NCI-H2081 treated with DMSO at 0.1 percent for 48 hours (cell line): ENCODE measurements at regions not wholly inside any gene's neighbourhood (a gene's known extent, or its start where the extent isn't known, plus 50 kb on each side); places are given as distances from the start of the nearest gene placed in this dataset.
A peak's percentile ranks its signal among the peaks of the same experiment; 100 is the strongest.

Experiments
- DNase-seq: peaks from one replicate; lab custom pipeline; 2025; lab: John Stamatoyannopoulos, UW

- no peak for DNase-seq
These were observed 294.4 kb upstream of the SLCO3A1 start for GRCh38 chr15:91559066-91559465.

DNA sequence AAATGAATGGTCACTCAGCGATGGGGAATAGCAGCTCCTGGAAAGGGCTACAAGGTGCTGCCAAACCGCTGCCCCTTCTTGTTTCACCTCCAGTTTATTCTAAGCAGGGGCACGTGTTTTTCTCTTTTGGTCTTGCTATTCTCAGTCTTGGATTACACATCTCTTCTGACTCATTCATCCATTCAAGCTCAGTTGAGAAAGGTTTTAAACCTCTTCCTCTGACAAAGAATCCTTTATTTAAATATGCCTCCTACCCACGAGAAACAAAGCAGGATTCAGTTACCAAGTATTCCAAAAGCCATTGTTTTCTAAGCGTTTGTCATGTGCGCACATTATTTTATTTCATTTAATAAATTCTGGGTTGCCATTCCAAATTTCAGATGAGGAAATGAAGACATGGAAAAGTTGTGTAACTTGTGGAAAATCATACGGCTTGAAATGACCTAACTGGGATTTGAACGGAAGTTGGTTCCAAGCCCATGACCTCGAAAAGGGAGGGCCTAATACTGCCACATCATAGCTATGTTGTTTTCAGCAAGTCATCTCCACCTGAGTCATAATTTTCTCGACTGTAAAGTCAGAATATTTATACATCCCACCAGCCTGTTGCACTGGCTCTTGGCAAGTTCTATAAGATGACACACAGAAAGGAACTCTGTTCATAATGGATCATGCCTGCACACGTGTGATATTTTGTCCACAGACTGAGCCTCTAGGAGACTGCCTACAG lies 292.0 kb upstream of the SLCO3A1 start:
- no peak for DNase-seq

DNA sequence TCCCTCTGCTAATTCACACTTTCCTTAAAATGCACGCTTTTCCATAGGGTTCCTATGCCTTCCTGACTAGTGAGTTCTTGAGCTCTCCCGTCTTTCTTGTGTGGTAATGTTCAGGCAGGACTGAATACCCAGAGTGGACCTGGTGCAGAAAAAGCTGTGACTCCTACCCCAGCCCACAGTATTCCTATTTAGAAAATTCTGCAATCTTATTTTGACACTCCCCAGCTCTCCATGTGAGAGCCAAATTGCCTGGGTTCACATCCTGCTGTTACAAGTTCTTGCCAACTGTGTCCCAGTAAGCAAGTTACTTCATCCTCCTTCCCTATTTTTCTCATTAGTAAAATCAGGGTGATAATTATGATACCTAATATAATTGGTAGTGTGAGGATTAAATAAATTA lies 290.8 kb upstream of the SLCO3A1 start:
- no peak for DNase-seq

GRCh38 chr15:91564631-91565030 lies 288.9 kb upstream of the SLCO3A1 start:
- DNase-seq = no peak

GRCh38 chr15:91566141-91566540 lies 287.4 kb upstream of the SLCO3A1 start:
- no peak for DNase-seq

- DNase-seq = no peak
These were observed 285.5 kb upstream of the SLCO3A1 start for GRCh38 chr15:91568036-91568435.

- DNase-seq = peak; percentile 93
These were observed 281.4 kb upstream of the SLCO3A1 start for GRCh38 chr15:91572110-91572509.

DNA sequence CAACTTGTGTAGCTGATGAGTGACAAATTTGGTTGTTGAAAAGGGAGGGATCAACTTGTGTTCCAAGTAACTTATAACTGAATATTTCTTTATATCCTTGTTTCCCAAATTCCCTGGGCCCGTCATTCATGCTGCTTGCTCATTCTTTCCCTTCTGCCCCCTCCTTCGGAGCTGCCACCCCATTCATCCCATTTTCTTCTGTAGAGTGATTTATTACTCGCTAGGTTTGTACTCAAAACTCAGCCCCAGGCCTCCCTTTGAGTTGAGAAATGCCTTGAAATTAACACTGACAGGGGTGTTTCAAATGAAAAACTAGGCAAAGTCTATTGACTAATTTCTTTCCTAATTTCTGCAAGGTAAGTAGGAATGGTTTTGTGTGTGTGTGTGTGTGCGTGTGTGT lies 277.4 kb upstream of the SLCO3A1 start:
- no peak for DNase-seq

DNA sequence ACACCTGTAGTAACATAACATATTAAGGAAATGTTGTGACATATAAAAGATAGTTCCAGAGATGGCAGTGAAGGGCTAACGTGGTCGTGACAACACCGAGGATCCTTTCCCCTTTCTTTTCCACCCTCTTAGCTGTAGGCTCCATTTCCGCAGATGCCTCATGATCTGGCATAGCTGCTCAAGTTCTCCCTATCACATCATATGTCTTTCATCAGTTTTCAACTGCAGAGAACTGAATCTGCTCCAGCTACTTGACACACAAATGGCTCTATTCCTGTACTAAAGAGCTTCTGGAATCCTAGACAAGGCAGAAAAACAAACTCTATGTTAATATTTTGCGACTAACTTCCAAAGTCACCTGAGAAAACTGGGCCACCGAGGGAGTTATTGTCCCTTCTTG lies 275.0 kb upstream of the SLCO3A1 start:
- DNase-seq = no peak

DNA sequence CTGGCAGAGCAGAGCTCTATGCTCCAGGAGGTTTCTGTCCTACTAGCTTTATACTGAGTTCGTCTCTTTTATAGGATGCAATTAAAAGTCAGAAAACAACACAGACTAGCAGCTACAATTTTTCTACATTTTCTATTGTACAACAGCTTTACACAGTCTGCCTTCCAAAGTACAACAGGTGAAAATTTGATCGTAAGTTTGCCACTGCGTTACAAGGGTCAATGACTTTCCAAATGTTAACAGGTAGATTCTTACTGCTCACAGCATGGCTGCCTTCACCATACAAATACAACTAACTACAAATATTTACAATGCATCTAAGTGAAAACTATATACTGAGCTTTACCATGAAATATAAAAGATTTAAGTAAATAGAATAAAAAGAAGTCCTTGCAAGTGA lies 268.6 kb upstream of the SLCO3A1 start:
- no peak for DNase-seq

GRCh38 chr15:91586560-91586959 lies 266.9 kb upstream of the SLCO3A1 start:
- no peak for DNase-seq

- no peak for DNase-seq
These were observed 264.1 kb upstream of the SLCO3A1 start for GRCh38 chr15:91589360-91589759.

DNA sequence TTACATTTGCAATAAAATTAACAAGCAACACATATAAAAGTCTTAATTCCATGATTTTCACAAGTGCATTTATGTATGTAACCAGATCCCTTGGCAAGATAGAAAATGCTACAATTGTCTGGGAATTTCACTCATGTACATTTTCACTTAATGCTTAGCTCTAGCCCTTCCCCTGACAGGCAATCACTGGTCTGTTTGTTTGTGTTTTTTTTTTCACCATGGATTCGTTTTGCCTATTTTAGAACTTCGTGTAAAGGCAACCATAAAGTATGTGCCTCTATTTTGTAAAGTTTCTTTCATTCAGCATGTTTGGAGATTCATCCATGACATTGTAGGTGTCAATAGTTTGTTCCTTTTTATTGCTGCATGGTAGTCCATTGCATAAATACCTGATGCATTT lies 260.9 kb upstream of the SLCO3A1 start:
- DNase-seq = no peak

- DNase-seq = no peak
These were observed 260.4 kb upstream of the SLCO3A1 start for GRCh38 chr15:91593067-91593466.

GRCh38 chr15:91593653-91594052 lies 259.9 kb upstream of the SLCO3A1 start:
- no peak for DNase-seq

GRCh38 chr15:91599261-91599660 lies 254.2 kb upstream of the SLCO3A1 start:
- DNase-seq = no peak

DNA sequence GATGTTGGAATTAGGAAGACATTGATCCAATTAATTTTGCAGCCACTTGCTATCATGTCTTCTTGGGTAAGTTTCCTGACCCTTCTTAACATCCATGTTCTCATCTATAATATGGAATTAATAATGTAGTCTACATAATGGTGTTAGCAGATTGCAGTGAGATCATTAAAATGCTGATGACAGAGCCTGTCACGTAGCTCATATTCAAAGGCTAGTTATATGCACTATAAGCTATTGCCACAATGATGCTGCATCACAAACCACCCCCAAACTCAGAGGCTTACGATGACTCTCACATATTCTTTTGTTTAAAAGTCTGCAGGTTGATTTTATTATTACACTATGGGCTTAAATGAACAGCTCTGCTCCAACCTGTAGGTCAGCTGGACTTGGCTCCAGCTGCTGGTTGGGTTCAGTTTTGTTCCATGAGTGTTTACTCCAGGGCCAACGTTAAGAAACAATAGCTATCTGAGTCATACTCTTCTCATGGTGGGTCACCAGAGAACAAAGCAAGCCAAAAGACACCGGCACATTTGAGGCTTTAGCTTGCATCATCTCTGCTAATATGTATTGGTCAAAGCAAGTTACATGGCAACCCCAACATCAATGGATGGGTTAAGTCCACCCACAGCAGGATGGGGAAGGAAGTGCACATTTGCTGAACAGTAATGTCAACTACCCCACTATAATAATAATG lies 250.0 kb upstream of the SLCO3A1 start:
- no peak for DNase-seq

DNA sequence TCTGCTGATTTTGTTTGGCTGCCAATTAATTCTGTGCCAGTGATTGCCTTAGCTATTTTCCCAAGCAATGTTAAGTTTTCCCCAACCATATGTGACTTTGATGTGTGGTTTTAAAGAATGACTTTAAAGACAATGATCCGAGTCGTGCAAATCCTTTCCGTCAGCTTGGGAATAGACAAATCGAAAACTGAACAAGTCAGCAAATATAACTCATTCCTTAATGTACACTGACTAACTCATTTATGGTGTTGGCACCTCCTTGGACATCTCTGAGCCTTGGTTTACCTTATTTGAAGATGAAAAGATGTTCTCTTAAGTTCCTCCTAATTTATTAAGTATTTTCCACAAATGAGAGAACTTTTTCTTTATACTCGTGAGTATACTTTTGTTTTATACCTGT lies 249.4 kb upstream of the SLCO3A1 start:
- DNase-seq = no peak

GRCh38 chr15:91605576-91605975 lies 247.9 kb upstream of the SLCO3A1 start:
- DNase-seq = no peak

GRCh38 chr15:91609231-91609630 lies 244.3 kb upstream of the SLCO3A1 start:
- no peak for DNase-seq

- DNase-seq = no peak
These were observed 243.5 kb upstream of the SLCO3A1 start for GRCh38 chr15:91609966-91610365.

DNA sequence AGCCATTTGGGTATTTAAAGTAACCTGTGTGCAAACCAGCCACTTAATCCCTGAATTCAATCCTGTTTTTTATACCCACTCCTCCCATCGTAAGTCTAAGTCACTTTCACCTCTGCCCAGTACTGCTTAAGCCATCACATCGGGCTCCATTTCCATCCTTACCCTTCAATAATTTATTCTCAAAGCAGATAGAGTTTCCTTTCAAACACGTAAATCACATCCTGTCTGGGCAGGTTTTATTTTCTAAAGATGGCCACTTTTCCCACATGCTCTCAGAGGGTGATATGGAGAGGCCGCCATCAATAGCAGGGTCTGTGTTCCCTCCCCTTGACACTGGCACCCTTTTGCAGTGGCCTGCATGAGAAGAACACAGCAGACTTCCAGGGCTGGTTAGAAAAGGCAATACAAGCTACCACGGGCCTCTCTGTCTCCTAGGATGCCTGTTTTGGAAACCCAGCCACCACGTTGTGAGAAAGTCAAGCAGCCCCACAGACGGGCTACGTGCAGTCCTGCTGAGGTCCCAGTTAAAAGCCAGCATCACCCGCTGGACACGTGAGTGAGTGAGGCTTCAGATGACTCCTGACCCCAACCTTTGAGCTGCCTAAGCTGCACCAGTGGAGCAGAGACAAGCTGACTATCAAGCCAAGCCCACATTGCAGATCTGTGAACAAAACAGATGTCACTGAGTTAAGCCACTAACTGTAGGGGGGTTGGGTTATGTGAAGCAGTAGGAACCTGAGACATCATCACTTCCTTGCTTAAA lies 241.8 kb upstream of the SLCO3A1 start:
- no peak for DNase-seq

- no peak for DNase-seq
These were observed 233.3 kb upstream of the SLCO3A1 start for GRCh38 chr15:91620229-91620628.
